ENCODE measurements at regions not wholly inside any gene's neighbourhood (a gene's known extent, or its start where the extent isn't known, plus 50 kb on each side); places are given as distances from the start of the nearest gene placed in this dataset.
A peak's percentile ranks its signal among the peaks of the same experiment; 100 is the strongest.

DNA sequence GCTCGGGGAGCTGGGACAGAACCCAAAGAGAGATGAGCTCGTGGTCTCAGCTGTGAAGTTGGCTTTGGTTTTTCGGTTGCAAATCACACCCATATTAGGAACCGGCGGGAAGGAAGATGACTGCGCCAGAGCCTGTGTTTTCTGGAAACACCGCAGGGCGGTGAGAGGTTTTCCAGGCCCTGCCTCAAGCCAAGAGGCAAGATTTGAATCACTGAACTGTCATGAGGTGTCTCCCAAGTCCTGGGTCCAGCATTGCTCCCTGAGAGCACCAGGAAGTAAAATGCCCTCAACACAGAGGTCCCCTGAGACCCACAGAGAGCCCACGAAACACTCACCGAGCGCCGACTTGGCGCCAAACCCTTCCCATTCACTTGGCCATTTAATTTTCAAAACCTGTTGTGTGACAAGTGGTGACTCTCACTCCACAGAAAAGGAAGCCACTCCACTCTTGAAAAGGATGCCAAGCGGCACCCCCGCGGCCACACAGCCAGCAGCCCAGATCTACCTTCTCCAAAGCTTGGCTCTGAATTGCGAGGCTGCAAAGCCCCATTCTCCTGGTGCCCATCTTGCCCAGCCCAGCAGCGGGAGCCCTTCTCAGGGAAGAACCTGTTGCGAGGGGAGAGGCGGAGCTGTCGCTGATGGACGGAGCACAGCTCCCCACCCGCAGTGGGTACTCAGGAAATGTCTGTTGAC is 99.0 kb upstream of the RUNX3 start:
- TF ChIP-seq, protein P1, sequence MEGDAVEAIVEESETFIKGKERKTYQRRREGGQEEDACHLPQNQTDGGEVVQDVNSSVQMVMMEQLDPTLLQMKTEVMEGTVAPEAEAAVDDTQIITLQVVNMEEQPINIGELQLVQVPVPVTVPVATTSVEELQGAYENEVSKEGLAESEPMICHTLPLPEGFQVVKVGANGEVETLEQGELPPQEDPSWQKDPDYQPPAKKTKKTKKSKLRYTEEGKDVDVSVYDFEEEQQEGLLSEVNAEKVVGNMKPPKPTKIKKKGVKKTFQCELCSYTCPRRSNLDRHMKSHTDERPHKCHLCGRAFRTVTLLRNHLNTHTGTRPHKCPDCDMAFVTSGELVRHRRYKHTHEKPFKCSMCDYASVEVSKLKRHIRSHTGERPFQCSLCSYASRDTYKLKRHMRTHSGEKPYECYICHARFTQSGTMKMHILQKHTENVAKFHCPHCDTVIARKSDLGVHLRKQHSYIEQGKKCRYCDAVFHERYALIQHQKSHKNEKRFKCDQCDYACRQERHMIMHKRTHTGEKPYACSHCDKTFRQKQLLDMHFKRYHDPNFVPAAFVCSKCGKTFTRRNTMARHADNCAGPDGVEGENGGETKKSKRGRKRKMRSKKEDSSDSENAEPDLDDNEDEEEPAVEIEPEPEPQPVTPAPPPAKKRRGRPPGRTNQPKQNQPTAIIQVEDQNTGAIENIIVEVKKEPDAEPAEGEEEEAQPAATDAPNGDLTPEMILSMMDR (IDR thresholded peaks at IDR 0.05; ENCODE audit: low read depth, low read length, poor library complexity, severe bottlenecking): peak; percentile 38
- no peak for TF ChIP-seq EZH2phosphoT487 (IDR thresholded peaks at IDR 0.05; ENCODE audit: borderline replicate concordance, low read length)

Data from DOHH2 (cell line).